ENCODE measurements at regions not wholly inside any gene's neighbourhood (a gene's known extent, or its start where the extent isn't known, plus 50 kb on each side); places are given as distances from the start of the nearest gene placed in this dataset.

DNA sequence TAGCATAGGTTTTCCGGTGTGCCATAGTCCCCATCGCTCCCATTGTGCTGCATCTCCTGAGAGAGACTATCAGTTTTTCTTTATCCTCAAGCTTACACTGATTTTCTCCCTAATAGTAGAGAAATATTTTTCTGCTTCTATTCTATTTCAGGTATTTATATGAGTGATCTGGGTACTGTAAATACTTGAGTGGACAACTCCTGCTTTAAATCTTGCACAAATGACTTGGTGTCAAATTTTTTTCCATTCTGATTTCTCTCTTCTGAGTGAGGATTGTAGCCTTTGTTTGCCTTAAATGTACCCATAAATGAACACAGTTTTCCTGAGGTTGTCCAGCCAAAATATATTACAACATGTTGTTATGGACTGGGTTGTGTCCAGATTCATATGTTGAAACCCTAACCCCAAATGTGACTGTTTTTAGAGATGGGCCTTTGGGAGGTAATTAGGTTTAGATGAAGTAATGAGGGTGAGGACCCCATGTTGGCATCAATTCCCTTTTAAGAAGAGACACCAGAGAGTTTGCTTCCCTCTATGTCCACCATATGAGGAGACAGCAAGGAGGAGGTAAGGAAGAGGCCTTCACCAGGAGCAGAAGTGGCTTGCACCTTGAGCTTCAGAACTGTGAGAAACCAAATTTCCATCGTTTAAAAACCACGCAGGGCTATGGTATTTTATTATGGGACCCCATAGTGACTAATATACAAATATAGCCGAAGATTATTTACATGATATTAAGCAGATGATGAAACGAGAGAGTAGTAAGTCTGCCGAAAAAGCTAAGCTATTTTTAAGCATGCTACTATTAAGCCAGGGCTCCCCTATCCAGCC, 336.4 kb upstream of the MPDZ start:
- no peak for TF ChIP-seq FOXA1 (IDR thresholded peaks at IDR 0.05)
- TF ChIP-seq FOXK2 (IDR thresholded peaks at IDR 0.05): no peak
- TF ChIP-seq BHLHE40 (IDR thresholded peaks at IDR 0.05; ENCODE audit: borderline replicate concordance): no peak
- TF ChIP-seq HDGF (IDR thresholded peaks at IDR 0.05; ENCODE audit: borderline replicate concordance): no peak
- no peak for TF ChIP-seq ELF4 (IDR thresholded peaks at IDR 0.05)

Data from HEK293T (cell line).